ENCODE measurements at regions not wholly inside any gene's neighbourhood (a gene's known extent, or its start where the extent isn't known, plus 50 kb on each side); places are given as distances from the start of the nearest gene placed in this dataset.
A peak's percentile ranks its signal among the peaks of the same experiment; 100 is the strongest.

GRCh38 chr17:14622615-14623101 is 321.8 kb downstream of the HS3ST3B1 start:
- Histone ChIP-seq H3K36me3 (replicated peaks; ENCODE audit: insufficient read depth, low read depth) (no peaks in the 10 kb centered on the region), H3K4me2 (no peak overlapping the region), H3K4me3 (no peak overlapping the region), H2AFZ (no peak overlapping the region), H3K4me1 (ENCODE audit: insufficient read depth) (peaks cover 7% of the 10 kb centered on the region), H3K9me2 (replicated peaks; ENCODE audit: insufficient read depth) (no peaks in the 10 kb centered on the region), H3K9me3 (ENCODE audit: low read depth) (no peaks in the 10 kb centered on the region), H3K79me2 (no peaks in the 10 kb centered on the region), H4K20me1 (ENCODE audit: insufficient read depth, poor library complexity, severe bottlenecking) (no peaks in the 10 kb centered on the region), H3K27me3 (no peaks in the 10 kb centered on the region), H3K27ac (peak overlapping the region; percentile 47)
- TF ChIP-seq EZH2phosphoT487 (IDR thresholded peaks at IDR 0.05; ENCODE audit: low read depth, severe bottlenecking, unreplicated experiment): no peak
- TF ChIP-seq EZH2 (IDR thresholded peaks at IDR 0.05; ENCODE audit: borderline replicate concordance): no peak
- TF ChIP-seq, protein P1, sequence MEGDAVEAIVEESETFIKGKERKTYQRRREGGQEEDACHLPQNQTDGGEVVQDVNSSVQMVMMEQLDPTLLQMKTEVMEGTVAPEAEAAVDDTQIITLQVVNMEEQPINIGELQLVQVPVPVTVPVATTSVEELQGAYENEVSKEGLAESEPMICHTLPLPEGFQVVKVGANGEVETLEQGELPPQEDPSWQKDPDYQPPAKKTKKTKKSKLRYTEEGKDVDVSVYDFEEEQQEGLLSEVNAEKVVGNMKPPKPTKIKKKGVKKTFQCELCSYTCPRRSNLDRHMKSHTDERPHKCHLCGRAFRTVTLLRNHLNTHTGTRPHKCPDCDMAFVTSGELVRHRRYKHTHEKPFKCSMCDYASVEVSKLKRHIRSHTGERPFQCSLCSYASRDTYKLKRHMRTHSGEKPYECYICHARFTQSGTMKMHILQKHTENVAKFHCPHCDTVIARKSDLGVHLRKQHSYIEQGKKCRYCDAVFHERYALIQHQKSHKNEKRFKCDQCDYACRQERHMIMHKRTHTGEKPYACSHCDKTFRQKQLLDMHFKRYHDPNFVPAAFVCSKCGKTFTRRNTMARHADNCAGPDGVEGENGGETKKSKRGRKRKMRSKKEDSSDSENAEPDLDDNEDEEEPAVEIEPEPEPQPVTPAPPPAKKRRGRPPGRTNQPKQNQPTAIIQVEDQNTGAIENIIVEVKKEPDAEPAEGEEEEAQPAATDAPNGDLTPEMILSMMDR (IDR thresholded peaks at IDR 0.05; ENCODE audit: poor library complexity): no peak
- peak; percentile 47 for DNase-seq (ENCODE audit: low spot score)
- 52% methylated on average over 5 of the region's 5 CpGs for WGBS (ENCODE audit: low lambda C conversion rate, missing lambda C conversion rate)

GRCh38 chr17:14621826-14622614 is 321.1 kb downstream of the HS3ST3B1 start:
- WGBS (ENCODE audit: low lambda C conversion rate, missing lambda C conversion rate): 68% methylated on average over 13 of the region's 13 CpGs
- Histone ChIP-seq H3K9me3 (ENCODE audit: low read depth) (no peaks in the 10 kb centered on the region), H4K20me1 (ENCODE audit: insufficient read depth, poor library complexity, severe bottlenecking) (no peaks in the 10 kb centered on the region), H3K36me3 (replicated peaks; ENCODE audit: insufficient read depth, low read depth) (no peaks in the 10 kb centered on the region), H3K4me3 (no peak overlapping the region), H3K79me2 (no peaks in the 10 kb centered on the region), H3K27ac (peak overlapping the region; percentile 47), H3K27me3 (no peaks in the 10 kb centered on the region), H3K9me2 (replicated peaks; ENCODE audit: insufficient read depth) (no peaks in the 10 kb centered on the region), H3K4me2 (no peak overlapping the region), H2AFZ (no peak overlapping the region), H3K4me1 (ENCODE audit: insufficient read depth) (peaks cover 7% of the 10 kb centered on the region)
- DNase-seq (ENCODE audit: low spot score): no peak
- TF ChIP-seq, protein P1 (IDR thresholded peaks at IDR 0.05; ENCODE audit: poor library complexity): no peak
- no peak for TF ChIP-seq EZH2phosphoT487 (IDR thresholded peaks at IDR 0.05; ENCODE audit: low read depth, severe bottlenecking, unreplicated experiment)
- no peak for TF ChIP-seq EZH2 (IDR thresholded peaks at IDR 0.05; ENCODE audit: borderline replicate concordance)

DNA sequence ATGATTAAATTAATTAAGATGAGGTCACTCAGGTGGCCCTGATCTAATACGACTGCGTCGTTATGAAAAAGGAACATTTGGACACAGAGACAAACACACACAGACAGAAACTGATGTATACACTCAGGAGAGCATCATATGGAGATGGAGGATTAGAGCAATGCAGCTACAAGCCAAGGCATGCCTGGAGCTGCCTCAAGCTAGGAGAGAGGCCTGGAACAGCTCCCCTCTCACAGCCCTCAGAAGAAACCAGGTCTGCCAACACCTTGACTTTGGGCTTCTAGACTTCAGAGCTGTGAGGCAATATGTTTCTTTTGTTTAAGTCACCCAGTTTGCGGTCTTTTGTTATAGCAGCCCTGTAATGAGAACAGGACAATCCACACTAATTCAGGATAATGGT is 318.9 kb downstream of the HS3ST3B1 start:
- 96% methylated on average over 4 of the region's 4 CpGs for WGBS (ENCODE audit: low lambda C conversion rate, missing lambda C conversion rate)
- Histone ChIP-seq H3K27ac (no peak overlapping the region), H3K4me2 (no peak overlapping the region), H3K27me3 (no peaks in the 10 kb centered on the region), H2AFZ (no peak overlapping the region), H3K9me3 (ENCODE audit: low read depth) (no peaks in the 10 kb centered on the region), H3K4me3 (no peak overlapping the region), H3K79me2 (no peaks in the 10 kb centered on the region), H4K20me1 (ENCODE audit: insufficient read depth, poor library complexity, severe bottlenecking) (no peaks in the 10 kb centered on the region), H3K9me2 (replicated peaks; ENCODE audit: insufficient read depth) (no peaks in the 10 kb centered on the region), H3K36me3 (replicated peaks; ENCODE audit: insufficient read depth, low read depth) (no peaks in the 10 kb centered on the region), H3K4me1 (ENCODE audit: insufficient read depth) (peaks cover 7% of the 10 kb centered on the region)
- DNase-seq (ENCODE audit: low spot score): no peak
- no peak for TF ChIP-seq EZH2phosphoT487 (IDR thresholded peaks at IDR 0.05; ENCODE audit: low read depth, severe bottlenecking, unreplicated experiment)
- no peak for TF ChIP-seq EZH2 (IDR thresholded peaks at IDR 0.05; ENCODE audit: borderline replicate concordance)
- TF ChIP-seq, protein P1 (IDR thresholded peaks at IDR 0.05; ENCODE audit: poor library complexity): no peak

Data from hepatocyte (in vitro differentiated cells).